HAP-1 (cell line): ENCODE measurements at regions not wholly inside any gene's neighbourhood (a gene's known extent, or its start where the extent isn't known, plus 50 kb on each side); places are given as distances from the start of the nearest gene placed in this dataset.
A peak's percentile ranks its signal among the peaks of the same experiment; 100 is the strongest.

Experiments used
- DNase-seq, 2 experiments: peaks; one replicate each; pipeline ENCODE4 v3.0.0-alpha.2; 2016 to 2020; ENCODE audit warnings: low spot score in 2 of 2
- H3K27me3 ChIP-seq: fragments of 250-450 bp; sonication (Bioruptor Pico); 2 replicates; pipeline ENCODE4 v1.5.1; 2020; ENCODE audit warnings: low read depth, mild to moderate bottlenecking, moderate library complexity
- H3K36me3 ChIP-seq: fragments of 250-450 bp; sonication (Bioruptor Pico); replicated peaks from 2 replicates; pipeline ENCODE4 v1.5.1; 2020; ENCODE audit warnings: mild to moderate bottlenecking
- H3K4me1 ChIP-seq: fragments of 250-450 bp; sonication (Bioruptor Pico); 2 replicates; pipeline ENCODE4 v1.5.1; 2020; ENCODE audit warnings: mild to moderate bottlenecking
- H3K4me3 ChIP-seq: fragments of 250-450 bp; sonication (Bioruptor Pico); 2 replicates; pipeline ENCODE4 v1.5.1; 2020; ENCODE audit warnings: mild to moderate bottlenecking, moderate library complexity
- H3K9me3 ChIP-seq: fragments of 250-450 bp; sonication (Bioruptor Pico); 2 replicates; pipeline ENCODE4 v1.5.1; 2020; ENCODE audit warnings: mild to moderate bottlenecking, moderate library complexity
- in situ Hi-C: fragments of 300-500 bp; cut with MboI; formaldehyde crosslinking; loops from 3 replicates; pipeline ENCODE4 v1.14.3; 2020; ENCODE audit warnings: low sequenced_read_pairs, inconsistent platforms, mixed read lengths

GRCh38 chr18:67715567-67715966, 199.0 kb upstream of the DSEL start:
- no peaks in the 10 kb centered on the region for H3K4me1 ChIP-seq
- H3K27me3 ChIP-seq, result no peaks in the 10 kb centered on the region
- DNase-seq, result no peak
- no peak overlapping the region for H3K4me3 ChIP-seq
- H3K9me3 ChIP-seq, result no peaks in the 10 kb centered on the region
- H3K36me3 ChIP-seq, result no peaks in the 10 kb centered on the region
- in situ Hi-C loops, result no loop called here

GRCh38 chr18:67710639-67711038, 194.1 kb upstream of the DSEL start:
- DNase-seq, result peak in 1 of 2 experiments; percentile 44

GRCh38 chr18:67705748-67706147, 189.2 kb upstream of the DSEL start:
- Histone ChIP-seq H3K9me3 (no peaks in the 10 kb centered on the region), H3K36me3 (no peaks in the 10 kb centered on the region), H3K27me3 (no peaks in the 10 kb centered on the region), H3K4me1 (no peaks in the 10 kb centered on the region), H3K4me3 (no peak overlapping the region)
- in situ Hi-C loops, result no loop called here
- DNase-seq, result peak in 1 of 2 experiments; percentile 13

More at GRCh38 chr18:67710639-67711038, 194.1 kb upstream of the DSEL start:
- in situ Hi-C loops, result no loop called here
- H3K4me1 ChIP-seq, result no peaks in the 10 kb centered on the region
- H3K9me3 ChIP-seq, result no peaks in the 10 kb centered on the region
- no peaks in the 10 kb centered on the region for H3K27me3 ChIP-seq
- H3K36me3 ChIP-seq, result no peaks in the 10 kb centered on the region
- no peak overlapping the region for H3K4me3 ChIP-seq

GRCh38 chr18:67695684-67696083, 179.2 kb upstream of the DSEL start:
- Histone ChIP-seq H3K9me3 (no peaks in the 10 kb centered on the region), H3K27me3 (no peaks in the 10 kb centered on the region), H3K4me3 (no peak overlapping the region), H3K36me3 (no peaks in the 10 kb centered on the region), H3K4me1 (peaks cover 2% of the 10 kb centered on the region; the same call in 1 of the 2 replicates)
- DNase-seq, result no peak
- in situ Hi-C loops, result no loop called here

- H3K4me3 ChIP-seq, result no peak overlapping the region
- H3K4me1 ChIP-seq, result peaks cover 4% of the 10 kb centered on the region; the same call in 1 of the 2 replicates
- in situ Hi-C loops, result no loop called here
- no peaks in the 10 kb centered on the region for H3K27me3 ChIP-seq
- no peak for DNase-seq
- H3K36me3 ChIP-seq, result no peaks in the 10 kb centered on the region
- H3K9me3 ChIP-seq, result no peaks in the 10 kb centered on the region
These were observed 178.3 kb upstream of the DSEL start for GRCh38 chr18:67694787-67695186.

GRCh38 chr18:67692811-67693210, 176.3 kb upstream of the DSEL start:
- in situ Hi-C loops, result no loop called here
- no peaks in the 10 kb centered on the region for H3K36me3 ChIP-seq
- no peaks in the 10 kb centered on the region for H3K9me3 ChIP-seq
- H3K27me3 ChIP-seq, result no peaks in the 10 kb centered on the region
- no peak for DNase-seq
- no peak overlapping the region for H3K4me3 ChIP-seq
- peaks cover 4% of the 10 kb centered on the region; the same call in 1 of the 2 replicates for H3K4me1 ChIP-seq

GRCh38 chr18:67682516-67682915, 166.0 kb upstream of the DSEL start:
- in situ Hi-C loops, result no loop called here
- no peak for DNase-seq
- Histone ChIP-seq H3K27me3 (no peaks in the 10 kb centered on the region), H3K36me3 (no peaks in the 10 kb centered on the region), H3K4me1 (no peaks in the 10 kb centered on the region), H3K9me3 (no peaks in the 10 kb centered on the region), H3K4me3 (no peak overlapping the region)

GRCh38 chr18:67677489-67677888, 161.0 kb upstream of the DSEL start:
- DNase-seq, result no peak
- no peaks in the 10 kb centered on the region for H3K9me3 ChIP-seq
- in situ Hi-C loops, result no loop called here
- H3K36me3 ChIP-seq, result no peaks in the 10 kb centered on the region
- H3K4me3 ChIP-seq, result no peak overlapping the region
- H3K4me1 ChIP-seq, result no peaks in the 10 kb centered on the region; the same call in 1 of the 2 replicates
- H3K27me3 ChIP-seq, result no peaks in the 10 kb centered on the region

- no peak for DNase-seq
- in situ Hi-C loops, result no loop called here
- no peak overlapping the region for H3K4me3 ChIP-seq
- H3K36me3 ChIP-seq, result no peaks in the 10 kb centered on the region
- H3K9me3 ChIP-seq, result no peaks in the 10 kb centered on the region
- H3K27me3 ChIP-seq, result no peaks in the 10 kb centered on the region
- H3K4me1 ChIP-seq, result peaks cover 7% of the 10 kb centered on the region
These were observed 156.2 kb upstream of the DSEL start for GRCh38 chr18:67672716-67673115.

GRCh38 chr18:67672155-67672554, 155.6 kb upstream of the DSEL start:
- Histone ChIP-seq H3K4me1 (peaks cover 7% of the 10 kb centered on the region), H3K9me3 (no peaks in the 10 kb centered on the region), H3K4me3 (no peak overlapping the region), H3K36me3 (no peaks in the 10 kb centered on the region), H3K27me3 (no peaks in the 10 kb centered on the region)
- DNase-seq, result no peak
- in situ Hi-C loops, result no loop called here

GRCh38 chr18:67670024-67670543, 153.6 kb upstream of the DSEL start:
- Histone ChIP-seq H3K27me3 (no peaks in the 10 kb centered on the region), H3K4me1 (peaks cover 7% of the 10 kb centered on the region), H3K36me3 (no peaks in the 10 kb centered on the region), H3K9me3 (no peaks in the 10 kb centered on the region), H3K4me3 (no peak overlapping the region)
- in situ Hi-C loops, result no loop called here
- no peak for DNase-seq

- Histone ChIP-seq H3K4me3 (no peak overlapping the region), H3K36me3 (no peaks in the 10 kb centered on the region), H3K27me3 (no peaks in the 10 kb centered on the region), H3K9me3 (no peaks in the 10 kb centered on the region), H3K4me1 (peaks cover 13% of the 10 kb centered on the region)
- in situ Hi-C loops, result no loop called here
- peak; percentile 23 to 46 for DNase-seq
These were observed 148.7 kb upstream of the DSEL start for GRCh38 chr18:67665266-67665665.

GRCh38 chr18:67662996-67663395, 146.5 kb upstream of the DSEL start:
- no peaks in the 10 kb centered on the region for H3K9me3 ChIP-seq
- no peak overlapping the region for H3K4me3 ChIP-seq
- H3K4me1 ChIP-seq, result peaks cover 9% of the 10 kb centered on the region
- DNase-seq, result no peak
- in situ Hi-C loops, result no loop called here
- no peaks in the 10 kb centered on the region for H3K27me3 ChIP-seq
- H3K36me3 ChIP-seq, result no peaks in the 10 kb centered on the region

- no peak for DNase-seq
- no peaks in the 10 kb centered on the region for H3K36me3 ChIP-seq
- in situ Hi-C loops, result no loop called here
- H3K27me3 ChIP-seq, result no peaks in the 10 kb centered on the region
- no peak overlapping the region for H3K4me3 ChIP-seq
- H3K4me1 ChIP-seq, result peaks cover 5% of the 10 kb centered on the region
- no peaks in the 10 kb centered on the region for H3K9me3 ChIP-seq
These were observed 145.0 kb upstream of the DSEL start for GRCh38 chr18:67661555-67661954.

- Histone ChIP-seq H3K4me3 (no peak overlapping the region), H3K4me1 (no peaks in the 10 kb centered on the region)
- in situ Hi-C loops, result no loop called here
These were observed 137.6 kb upstream of the DSEL start for GRCh38 chr18:67654101-67654500.

More at GRCh38 chr18:67654101-67654500, 137.6 kb upstream of the DSEL start:
- H3K27me3 ChIP-seq, result no peaks in the 10 kb centered on the region
- no peaks in the 10 kb centered on the region for H3K9me3 ChIP-seq
- no peak for DNase-seq
- H3K36me3 ChIP-seq, result no peaks in the 10 kb centered on the region
